ENCODE measurements at regions not wholly inside any gene's neighbourhood (a gene's known extent, or its start where the extent isn't known, plus 50 kb on each side); places are given as distances from the start of the nearest gene placed in this dataset.

- no peak overlapping the region for H3K4me3 ChIP-seq (replicated peaks; ENCODE audit: low read depth, low read length)
- no peak for TF ChIP-seq CTCF (IDR thresholded peaks at IDR 0.05; ENCODE audit: low read depth, low read length, missing control alignments)
- DNase-seq (ENCODE audit: extremely low read depth, low read depth), result no peak
Observed at GRCh38 chr9:16025627-16026026, 472.8 kb downstream of the CCDC171 start.

- no peak overlapping the region for H3K4me3 ChIP-seq (replicated peaks; ENCODE audit: low read depth, low read length)
- DNase-seq (ENCODE audit: extremely low read depth, low read depth), result no peak
- no peak for TF ChIP-seq CTCF (IDR thresholded peaks at IDR 0.05; ENCODE audit: low read depth, low read length, missing control alignments)
Observed at GRCh38 chr9:16026886-16027285, 474.0 kb downstream of the CCDC171 start.

- no peak overlapping the region for H3K4me3 ChIP-seq (replicated peaks; ENCODE audit: low read depth, low read length)
- DNase-seq (ENCODE audit: extremely low read depth, low read depth), result no peak
- no peak for TF ChIP-seq CTCF (IDR thresholded peaks at IDR 0.05; ENCODE audit: low read depth, low read length, missing control alignments)
Observed at GRCh38 chr9:16028548-16028947, 475.7 kb downstream of the CCDC171 start.

- no peak for TF ChIP-seq CTCF (IDR thresholded peaks at IDR 0.05; ENCODE audit: low read depth, low read length, missing control alignments)
- H3K4me3 ChIP-seq (replicated peaks; ENCODE audit: low read depth, low read length), result no peak overlapping the region
- peak; percentile 96 for DNase-seq (ENCODE audit: extremely low read depth, low read depth)
Observed at GRCh38 chr9:16029046-16029615, 476.3 kb downstream of the CCDC171 start.

GRCh38 chr9:16029796-16030363 is 477.0 kb downstream of the CCDC171 start:
- no peak for TF ChIP-seq CTCF (IDR thresholded peaks at IDR 0.05; ENCODE audit: low read depth, low read length, missing control alignments)
- DNase-seq (ENCODE audit: extremely low read depth, low read depth), result no peak
- H3K4me3 ChIP-seq (replicated peaks; ENCODE audit: low read depth, low read length), result no peak overlapping the region

- peak; percentile 91 for DNase-seq (ENCODE audit: extremely low read depth, low read depth)
- no peak overlapping the region for H3K4me3 ChIP-seq (replicated peaks; ENCODE audit: low read depth, low read length)
- TF ChIP-seq CTCF (IDR thresholded peaks at IDR 0.05; ENCODE audit: low read depth, low read length, missing control alignments), result no peak
Observed at GRCh38 chr9:16030528-16031185, 477.8 kb downstream of the CCDC171 start.
